Spleen (tissue), 7 donors: ENCODE measurements at regions not wholly inside any gene's neighbourhood (a gene's known extent, or its start where the extent isn't known, plus 50 kb on each side); places are given as distances from the start of the nearest gene placed in this dataset.

Experiments
- CTCF ChIP-seq, 11 experiments: fragments of 200-600 bp in 7 of 11; fragments of 450-650 bp in 4 of 11; sonication (generic) in 4 of 11; IDR thresholded peaks in 8 of 11; conservative IDR thresholded peaks in 3 of 11; 1 replicate in 7 of 11; 2 replicates in 4 of 11; pipeline versions ENCODE4 v1.4.0 to v1.8.0; 2016 to 2021; ENCODE audit warnings: antibody characterized with exemption in 11 of 11, inconsistent platforms in 4 of 11, mild to moderate bottlenecking in 1 of 11
- POLR2A ChIP-seq, 3 donors: fragments of 450-650 bp; IDR thresholded peaks; one replicate each; pipeline ENCODE4 v1.5.1; 2017; ENCODE audit warnings: antibody characterized with exemption in 3 of 3, mild to moderate bottlenecking in 1 of 3
- POLR2AphosphoS5 ChIP-seq, 3 donors: sonication (generic); formaldehyde crosslinking; IDR thresholded peaks; one replicate each; pipeline ENCODE4 v1.5.1; 2017; ENCODE audit warnings: antibody characterized with exemption in 3 of 3
- donor health status: DM: no; HTN: no; CAD: no; lungs with moderate emphysema.
- donor health status: DM: no; HTN: no; CAD: no.
- donor health status: DM: no; HTN: no; CAD: no.

GRCh38 chr3:76724075-76724474 is 315.8 kb upstream of the ROBO2 start:
- no peak for TF ChIP-seq CTCF (IDR thresholded peaks at IDR 0.05 in 8 of 11, conservative IDR thresholded peaks at IDR 0.05 in 3 of 11)
- TF ChIP-seq POLR2AphosphoS5 (IDR thresholded peaks at IDR 0.05), result no peak
- no peak for TF ChIP-seq POLR2A (IDR thresholded peaks at IDR 0.05)
